ENCODE measurements at regions not wholly inside any gene's neighbourhood (a gene's known extent, or its start where the extent isn't known, plus 50 kb on each side); places are given as distances from the start of the nearest gene placed in this dataset.

- Mint-ChIP-seq H3K27me3 (ENCODE audit: insufficient read depth, low read depth, poor library complexity) (no peaks in the 10 kb centered on the region), H3K4me1 (peaks cover 14% of the 10 kb centered on the region), H3K4me3 (no peak overlapping the region), H3K9me3 (no peaks in the 10 kb centered on the region), H3K27ac (no peak overlapping the region), H3K36me3 (ENCODE audit: low read depth) (no peaks in the 10 kb centered on the region)
- Histone ChIP-seq H3K79me2 (replicated peaks; ENCODE audit: insufficient read depth) (no peaks in the 10 kb centered on the region), H3K27me3 (ENCODE audit: insufficient read depth) (no peaks in the 10 kb centered on the region), H4K20me1 (replicated peaks; ENCODE audit: insufficient read depth) (no peaks in the 10 kb centered on the region), H3K27ac (ENCODE audit: low read depth) (no peak overlapping the region), H3K4me1 (ENCODE audit: insufficient read depth) (peaks cover 5% of the 10 kb centered on the region; the same call in 1 of the 2 replicates), H3F3A (replicated peaks; ENCODE audit: low read depth) (no peaks in the 10 kb centered on the region), H3K4me3 (no peak overlapping the region), H3K9me2 (ENCODE audit: insufficient read depth) (peaks cover 14% of the 10 kb centered on the region), H2AFZ (no peak overlapping the region), H3K4me2 (no peak overlapping the region), H3K36me3 (ENCODE audit: insufficient read depth) (no peaks in the 10 kb centered on the region)
- ATAC-seq (no peak), DNase-seq (ENCODE audit: low spot score) (no peak)
- TF ChIP-seq REST (IDR thresholded peaks at IDR 0.05; ENCODE audit: unreplicated experiment) (no peak), ETS1 (IDR thresholded peaks at IDR 0.05) (no peak), STAT1 (IDR thresholded peaks at IDR 0.05; ENCODE audit: unreplicated experiment) (no peak), NANOG (IDR thresholded peaks at IDR 0.05; ENCODE audit: borderline replicate concordance) (no peak), ZNF462 (CRISPR knock-in tag; IDR thresholded peaks at IDR 0.05) (no peak), ZNF331 (CRISPR knock-in tag; IDR thresholded peaks at IDR 0.05; ENCODE audit: low read depth) (no peak), EZH2phosphoT487 (IDR thresholded peaks at IDR 0.05; ENCODE audit: unreplicated experiment) (no peak), POLR2AphosphoS5 (IDR thresholded peaks at IDR 0.05; ENCODE audit: low read depth) (no peak), ZNF114 (CRISPR knock-in tag; IDR thresholded peaks at IDR 0.05) (no peak)
Observed at GRCh38 chr6:156376091-156376490, 401.1 kb upstream of the ARID1B start.

Data from GM23338 (cell line).